BJ (cell line): ENCODE measurements at regions not wholly inside any gene's neighbourhood (a gene's known extent, or its start where the extent isn't known, plus 50 kb on each side); places are given as distances from the start of the nearest gene placed in this dataset.

Source experiments
- CTCF ChIA-PET: fragments of 350-600 bp; formaldehyde crosslinking; extraction: SDS; loops from one replicate; lab custom pipeline; 2021; ENCODE audit warnings: antibody characterized with exemption, inconsistent platforms; lab: Yijun Ruan, JAX
- POLR2A ChIA-PET: fragments of 300-600 bp; sonication (Branson Sonifier 250); formaldehyde crosslinking; extraction: SDS; loops from one replicate; lab custom pipeline; 2021; ENCODE audit warnings: antibody characterized with exemption; lab: Charles Lee
- DNase-seq: peaks from one replicate; pipeline ENCODE4 v3.0.0-alpha.2; 2011; ENCODE audit warnings: low read depth
- H3K27me3 ChIP-seq: 2 replicates; pipeline ENCODE4 v1.6.0; 2011; ENCODE audit warnings: low read length; ENCODE audit not compliant: control insufficient read depth, insufficient read depth
- H3K36me3 ChIP-seq: 2 replicates; pipeline ENCODE4 v1.5.1; 2011; ENCODE audit warnings: low read length; ENCODE audit not compliant: control insufficient read depth, insufficient read depth
- H3K4me3 ChIP-seq: 2 replicates; pipeline ENCODE4 v1.5.1; 2011; ENCODE audit warnings: low read depth, mild to moderate bottlenecking, control low read depth, low read length
- TF ChIP-seq, protein P1 (sequence below): IDR thresholded peaks from 2 replicates; pipeline ENCODE4 v1.5.1; 2011; ENCODE audit warnings: low read depth, mild to moderate bottlenecking, control low read depth, inconsistent platforms, low read length, moderate library complexity; ENCODE audit not compliant: insufficient read depth

DNA sequence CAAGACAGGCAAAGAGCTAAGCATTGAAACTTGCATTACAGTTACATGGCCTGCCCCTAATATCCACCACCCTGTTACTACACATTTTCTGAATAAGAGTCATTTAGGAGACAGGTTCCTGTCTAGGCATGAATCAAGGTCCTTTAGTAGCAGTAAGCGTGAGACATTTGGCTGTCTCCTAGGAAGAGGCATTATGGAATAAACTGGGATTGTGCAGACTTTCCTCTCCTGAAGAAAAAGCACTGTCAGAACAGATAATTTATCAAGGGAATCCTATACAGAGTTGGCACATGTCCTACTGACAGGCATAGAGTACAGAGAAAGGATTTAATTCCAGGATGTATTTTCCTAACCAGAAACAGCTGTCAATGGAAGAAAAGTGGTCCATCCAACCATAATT is 111.9 kb downstream of the INHBA start:
- Histone ChIP-seq H3K27me3 (no peaks in the 10 kb centered on the region), H3K4me3 (no peak overlapping the region), H3K36me3 (no peaks in the 10 kb centered on the region)
- ChIA-PET POLR2A (no interaction called here), CTCF (no interaction called here)
- no peak for DNase-seq
- TF ChIP-seq, protein P1, sequence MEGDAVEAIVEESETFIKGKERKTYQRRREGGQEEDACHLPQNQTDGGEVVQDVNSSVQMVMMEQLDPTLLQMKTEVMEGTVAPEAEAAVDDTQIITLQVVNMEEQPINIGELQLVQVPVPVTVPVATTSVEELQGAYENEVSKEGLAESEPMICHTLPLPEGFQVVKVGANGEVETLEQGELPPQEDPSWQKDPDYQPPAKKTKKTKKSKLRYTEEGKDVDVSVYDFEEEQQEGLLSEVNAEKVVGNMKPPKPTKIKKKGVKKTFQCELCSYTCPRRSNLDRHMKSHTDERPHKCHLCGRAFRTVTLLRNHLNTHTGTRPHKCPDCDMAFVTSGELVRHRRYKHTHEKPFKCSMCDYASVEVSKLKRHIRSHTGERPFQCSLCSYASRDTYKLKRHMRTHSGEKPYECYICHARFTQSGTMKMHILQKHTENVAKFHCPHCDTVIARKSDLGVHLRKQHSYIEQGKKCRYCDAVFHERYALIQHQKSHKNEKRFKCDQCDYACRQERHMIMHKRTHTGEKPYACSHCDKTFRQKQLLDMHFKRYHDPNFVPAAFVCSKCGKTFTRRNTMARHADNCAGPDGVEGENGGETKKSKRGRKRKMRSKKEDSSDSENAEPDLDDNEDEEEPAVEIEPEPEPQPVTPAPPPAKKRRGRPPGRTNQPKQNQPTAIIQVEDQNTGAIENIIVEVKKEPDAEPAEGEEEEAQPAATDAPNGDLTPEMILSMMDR: no peak

DNA sequence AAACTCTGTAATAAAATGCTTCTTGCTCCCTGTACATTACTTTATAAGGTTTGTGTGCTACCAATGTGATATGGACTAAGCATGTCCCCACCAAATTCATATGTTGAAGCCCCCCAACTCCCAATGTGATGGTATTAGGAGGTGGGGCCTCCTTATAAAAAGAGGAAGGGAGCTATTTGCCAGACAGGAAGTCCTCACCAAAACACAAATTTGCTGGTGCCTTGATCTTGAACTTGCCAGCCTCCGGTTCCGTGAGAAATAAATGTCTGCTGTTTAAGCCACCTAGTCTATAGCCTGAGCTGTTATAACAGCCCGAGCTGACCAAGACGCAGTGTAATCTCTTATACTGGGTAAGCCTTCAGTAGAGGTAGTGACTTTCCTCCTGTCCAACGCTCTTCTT is 114.5 kb downstream of the INHBA start:
- TF ChIP-seq, protein P1: no peak
- no peak for DNase-seq
- H3K4me3 ChIP-seq: no peak overlapping the region
- CTCF ChIA-PET: interaction anchor here (1.4 kb wide), 1 partner anchor 9 kb away, joined by 4 read pairs; no protein-coding TSS in a partner anchor
- no peaks in the 10 kb centered on the region for H3K36me3 ChIP-seq
- no peaks in the 10 kb centered on the region for H3K27me3 ChIP-seq
- POLR2A ChIA-PET: no interaction called here

DNA sequence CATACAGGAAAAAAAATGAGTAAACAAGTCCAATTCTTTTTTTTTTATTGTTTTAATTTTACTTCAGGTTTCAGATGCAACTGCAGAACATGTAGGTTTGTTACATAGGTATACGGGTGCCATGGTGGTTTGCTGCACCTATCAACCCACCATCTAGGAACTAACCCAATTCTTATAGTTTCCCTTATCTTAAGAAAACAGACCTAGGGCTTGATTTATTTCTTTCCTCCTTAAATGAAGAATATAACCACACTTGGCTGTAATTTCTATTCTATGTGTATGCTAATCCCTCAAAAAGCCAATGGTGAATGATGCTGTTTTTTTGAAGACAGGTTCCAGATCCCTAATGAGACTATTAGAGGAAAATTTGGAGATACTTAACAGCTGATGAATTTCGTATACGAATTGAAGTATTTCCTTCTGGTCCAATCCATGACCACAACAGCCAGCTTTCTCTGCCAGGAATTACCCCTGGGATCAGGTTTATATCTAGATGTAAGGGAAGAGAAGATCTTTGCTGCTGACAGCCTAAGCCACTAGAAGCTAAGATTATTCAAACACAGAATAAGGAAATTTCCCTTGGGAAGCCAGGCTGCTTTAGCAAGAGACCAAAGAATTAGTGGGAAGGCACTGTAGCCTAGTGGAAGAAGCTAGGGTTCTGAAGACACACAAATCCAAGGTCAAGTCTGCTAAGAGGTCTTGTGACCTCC is 115.8 kb downstream of the INHBA start:
- ChIA-PET POLR2A (no interaction called here), CTCF (no interaction called here)
- no peak for DNase-seq
- H3K4me3 ChIP-seq: no peak overlapping the region
- TF ChIP-seq, protein P1: no peak
- H3K27me3 ChIP-seq: no peaks in the 10 kb centered on the region
- no peaks in the 10 kb centered on the region for H3K36me3 ChIP-seq

DNA sequence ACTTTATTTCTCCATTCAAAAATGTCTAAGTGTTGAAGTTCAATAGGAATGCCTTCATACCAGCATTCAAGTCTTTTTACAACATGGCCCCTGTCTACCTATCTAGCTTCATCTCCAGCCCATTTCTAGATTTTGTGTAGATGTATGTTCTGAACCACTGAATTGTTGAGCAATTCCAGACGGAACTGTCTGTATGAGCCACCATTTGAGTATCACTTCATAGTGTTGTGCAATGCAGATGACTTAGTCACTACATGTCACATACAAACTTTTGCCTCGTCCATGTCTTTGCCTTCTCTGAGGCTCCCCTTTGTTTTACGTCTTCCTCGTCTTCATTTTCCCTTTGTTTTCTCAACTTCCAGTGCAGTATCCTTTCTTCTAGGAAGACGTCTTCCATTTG is 118.1 kb downstream of the INHBA start:
- POLR2A ChIA-PET: interaction anchor here (0.7 kb wide), 1 partner anchor 1225 kb away, joined by 3 read pairs; no protein-coding TSS in a partner anchor
- Histone ChIP-seq H3K36me3 (no peaks in the 10 kb centered on the region), H3K4me3 (no peak overlapping the region), H3K27me3 (no peaks in the 10 kb centered on the region)
- CTCF ChIA-PET: no interaction called here
- TF ChIP-seq, protein P1: no peak
- DNase-seq: no peak

DNA sequence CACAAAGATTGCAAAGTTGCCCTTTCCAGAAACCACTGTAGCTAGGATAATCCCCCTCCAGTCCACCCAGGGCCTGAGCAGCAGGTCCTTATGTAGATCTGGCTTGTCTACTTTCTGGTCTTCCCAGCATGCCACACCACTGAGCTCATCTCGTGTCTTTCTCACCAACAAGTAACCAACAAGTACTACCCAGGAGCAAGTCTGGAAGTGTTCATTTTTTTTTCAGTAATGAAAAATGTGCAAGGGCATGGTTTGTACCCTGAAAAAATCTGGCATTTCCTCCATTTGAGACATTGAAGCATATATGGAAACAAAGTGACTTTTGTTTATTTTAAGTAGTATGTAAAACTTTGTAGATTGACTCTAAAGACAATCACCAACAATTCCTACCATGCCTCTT is 120.8 kb downstream of the INHBA start:
- DNase-seq: no peak

More for the DNA sequence above, 120.8 kb downstream of the INHBA start:
- ChIA-PET POLR2A (no interaction called here), CTCF (interaction anchor here (0.8 kb wide), 1 partner anchor 122 kb away, joined by 3 read pairs; no protein-coding TSS in a partner anchor)
- TF ChIP-seq, protein P1: no peak
- H3K27me3 ChIP-seq: no peaks in the 10 kb centered on the region
- H3K36me3 ChIP-seq: no peaks in the 10 kb centered on the region
- no peak overlapping the region for H3K4me3 ChIP-seq
